K562 (cell line): ENCODE measurements at regions not wholly inside any gene's neighbourhood (a gene's known extent, or its start where the extent isn't known, plus 50 kb on each side); places are given as distances from the start of the nearest gene placed in this dataset.

ENCODE experiments used
- ATAC-seq: fragments of 200-7000 bp; cut with Tn5 transposase; 3 replicates; pipeline ENCODE4 v1.9.1; 2020; ENCODE audit warnings: moderate library complexity
- BruUV-seq: library from RNA; stranded (reverse); fragments of 400-500 nt; replicated peaks from 2 replicates; lab custom pipeline; 2021; lab: Mats Ljungman, UMichigan
- CTCF ChIA-PET: fragments of 300-600 bp; formaldehyde crosslinking; extraction: SDS; loops from one replicate; lab custom pipeline; 2021; ENCODE audit warnings: low intra/inter-chr PET ratio; lab: Yijun Ruan, JAX
- POLR2A ChIA-PET: fragments of 300-600, 350-650 bp; sonication (Branson Sonifier 250); formaldehyde crosslinking; extraction: SDS; loops from one replicate; lab custom pipeline; 2021; ENCODE audit warnings: antibody characterized with exemption, inconsistent platforms; lab: Yijun Ruan, JAX
- DNase-seq, 4 experiments: peaks; one replicate each; pipeline versions ENCODE4 v3.0.0 to v3.0.0-alpha.2; 2011 to 2018; ENCODE audit warnings: low spot score in 3 of 4, mixed read lengths in 3 of 4; ENCODE audit errors: extremely low read depth in 1 of 4
- FAIRE-seq: peaks from 2 replicates; lab custom pipeline; 2011; peaks lifted over from hg19 to GRCh38; lab: Jason Lieb, UNC
- H2AFZ ChIP-seq: 2 replicates; pipeline ENCODE4 v1.6.0; 2011; ENCODE audit warnings: low read depth, low read length, control low read depth, inconsistent platforms
- H3K27ac ChIP-seq: fragments of 200-600 bp; 3 replicates; pipeline ENCODE4 v1.8.0; 2011; ENCODE audit warnings: low read depth, mild to moderate bottlenecking, control low read depth, inconsistent platforms, low read length, moderate library complexity, mixed read lengths; ENCODE audit errors: extremely low read depth
- H3K27me3 ChIP-seq, 2 experiments: fragments of 300-600 bp in 1 of 2; 2 replicates in 1 of 2; 3 replicates in 1 of 2; pipeline versions ENCODE4 v1.6.0 to v1.8.0; 2011; ENCODE audit warnings: inconsistent platforms in 2 of 2, low read length in 2 of 2, mild to moderate bottlenecking in 1 of 2, mixed read lengths in 1 of 2, moderate library complexity in 1 of 2; ENCODE audit not compliant: control insufficient read depth in 2 of 2, insufficient read depth in 2 of 2
- H3K36me3 ChIP-seq: fragments of 300-600 bp; 3 replicates; pipeline ENCODE4 v1.8.0; 2011; ENCODE audit warnings: mild to moderate bottlenecking, low read length, inconsistent platforms; ENCODE audit not compliant: control insufficient read depth, insufficient read depth
- H3K4me1 ChIP-seq, 2 experiments: fragments of 200-600 bp in 1 of 2; replicated peaks in 1 of 2; 2 replicates in 1 of 2; 3 replicates in 1 of 2; pipeline versions ENCODE4 v1.5.1 to v1.8.0; 2011; ENCODE audit warnings: inconsistent platforms in 2 of 2, low read length in 2 of 2, mild to moderate bottlenecking in 1 of 2, mixed read lengths in 1 of 2, moderate library complexity in 1 of 2; ENCODE audit not compliant: control insufficient read depth in 2 of 2, insufficient read depth in 2 of 2
- H3K4me2 ChIP-seq: 2 replicates; pipeline ENCODE4 v1.6.1; 2011; ENCODE audit warnings: low read length, control low read depth, inconsistent platforms, mixed read lengths; ENCODE audit not compliant: insufficient read depth
- H3K4me3 ChIP-seq: fragments of 200-600 bp; sonication (generic), shearing (Covaris generic); 2 replicates; pipeline ENCODE4 v1.5.1; 2016; ENCODE audit warnings: control low read depth, inconsistent platforms
- H3K79me2 ChIP-seq: fragments of 200-600 bp; 3 replicates; pipeline ENCODE4 v1.8.0; 2011; ENCODE audit warnings: low read length, inconsistent platforms; ENCODE audit not compliant: control insufficient read depth, insufficient read depth
- H3K9ac ChIP-seq, 2 experiments: 2 replicates each; pipeline versions ENCODE4 v1.6.0 to v1.6.1; 2011; ENCODE audit warnings: low read depth in 2 of 2, low read length in 2 of 2, control low read depth in 1 of 2, inconsistent platforms in 1 of 2, mild to moderate bottlenecking in 1 of 2, mixed read lengths in 1 of 2; ENCODE audit not compliant: insufficient read depth in 1 of 2
- H3K9me1 ChIP-seq: one replicate; pipeline ENCODE4 v1.6.0; 2011; ENCODE audit warnings: inconsistent platforms, mild to moderate bottlenecking, low read length, moderate library complexity; ENCODE audit not compliant: control insufficient read depth, insufficient read depth
- H3K9me3 ChIP-seq: replicated peaks from 2 replicates; pipeline ENCODE4 v1.5.1; 2011; ENCODE audit warnings: low read depth, low read length, inconsistent platforms; ENCODE audit not compliant: control insufficient read depth, insufficient read depth
- H4K20me1 ChIP-seq: replicated peaks from 2 replicates; pipeline ENCODE4 v1.6.1; 2011; ENCODE audit warnings: low read length, inconsistent platforms, mixed read lengths; ENCODE audit not compliant: control insufficient read depth, insufficient read depth
- EHMT2 ChIP-seq: fragments of 450-650 bp; IDR thresholded peaks from 2 replicates; pipeline ENCODE4 v1.6.1; 2018; ENCODE audit warnings: antibody characterized with exemption
- MCM5 ChIP-seq: fragments of 450-650 bp; IDR thresholded peaks from 2 replicates; pipeline ENCODE4 v1.6.1; 2016; ENCODE audit warnings: low read depth
- U2AF1 ChIP-seq: fragments of 200-400 bp; formaldehyde crosslinking; optimal IDR thresholded peaks from 2 replicates; pipeline ENCODE3; 2017; ENCODE audit warnings: mild to moderate bottlenecking, low read depth, low read length, moderate library complexity
- ZNF717 ChIP-seq: fragments of 250-450 bp; sonication (Bioruptor Pico); IDR thresholded peaks from 2 replicates; pipeline ENCODE4 v1.5.0; 2021
- WGBS: fragments of 100-300 bp; shearing (Covaris generic); methylation state at CpG from one replicate; pipeline ENCODE4 v1.1.6; 2016; ENCODE audit warnings: low coverage, mixed read lengths; ENCODE audit not compliant: insufficient coverage; ENCODE audit errors: missing lambda C conversion rate; 5-methylcytosine and 5-hydroxymethylcytosine counted together
- in situ Hi-C: fragments of 300-500 bp; cut with MboI; formaldehyde crosslinking; loops from 4 replicates; pipeline ENCODE4 v1.15.0; 2018; ENCODE audit warnings: inconsistent platforms, mixed read lengths
- intact Hi-C: fragments of 100-400 bp; cut with micrococcal nuclease; formaldehyde crosslinking; loops from 2 replicates; pipeline ENCODE4 v1.14.2; 2022
- TF ChIP-seq, protein P1 (sequence below): fragments of 250-450 bp; sonication (Bioruptor Pico); IDR thresholded peaks from 2 replicates; pipeline ENCODE4 v1.8.0; 2022; ENCODE audit warnings: moderate library complexity, mild to moderate bottlenecking, inconsistent platforms
- TF ChIP-seq, protein P2 (sequence below): fragments of 450-650 bp; IDR thresholded peaks from 2 replicates; pipeline ENCODE4 v1.6.1; 2016; ENCODE audit warnings: mild to moderate bottlenecking, moderate library complexity
- TF ChIP-seq, protein P3 (sequence below): sonication (generic); formaldehyde crosslinking; IDR thresholded peaks from 2 replicates; pipeline ENCODE4 v1.4.0; 2020; ENCODE audit warnings: mild to moderate bottlenecking, missing genetic modification reagents

DNA sequence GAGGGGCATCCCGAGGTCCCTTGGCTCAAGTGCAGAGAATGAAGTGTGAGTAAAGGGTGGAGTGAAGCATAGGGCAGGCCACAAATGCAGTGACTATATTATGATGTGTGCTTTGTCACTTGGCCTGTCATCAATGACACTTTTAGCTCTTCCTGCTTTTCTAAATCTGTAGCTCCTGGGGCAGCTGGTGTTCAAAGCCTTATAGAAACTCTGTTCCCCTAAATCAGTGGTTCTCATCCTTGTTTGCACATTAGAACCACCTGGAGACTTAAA is 135.6 kb upstream of the LGALSL start:
- no peak for FAIRE-seq
- no peak overlapping the region for H3K4me3 ChIP-seq
- no peak overlapping the region for H3K4me2 ChIP-seq
- H3K79me2 ChIP-seq = no peaks in the 10 kb centered on the region
- ChIA-PET POLR2A (interaction anchor here (1.2 to 1.5 kb wide), 2 partner anchors 9 to 10 kb away, joined by 3 to 5 read pairs; no protein-coding TSS in a partner anchor), CTCF (no interaction called here)
- H3K36me3 ChIP-seq = no peaks in the 10 kb centered on the region
- no peak overlapping the region for H2AFZ ChIP-seq
- no peak for DNase-seq
- no peak for ATAC-seq
- no peaks in the 10 kb centered on the region for H3K9me1 ChIP-seq
- no TSS peak for BruUV-seq
- 0 out of 2 replicates have a peak, but pooled peaks cover 4% of the 10 kb centered on the region for H4K20me1 ChIP-seq
- in situ Hi-C loops = no loop called here
- peaks cover 31 to 43% of the 10 kb centered on the region in 2 experiments for H3K27me3 ChIP-seq
- H3K4me1 ChIP-seq = peaks cover 0 to 1% of the 10 kb centered on the region in 2 experiments; a peak in 2 of 5 replicates
- H3K9me3 ChIP-seq = no peaks in the 10 kb centered on the region
- no peak overlapping the region for H3K9ac ChIP-seq
- intact Hi-C loops = loop anchor here (10.0 kb wide), 2 partner anchors 104 to 134 kb away; no protein-coding TSS in a partner anchor
- H3K27ac ChIP-seq = no peak overlapping the region
- WGBS = 0% methylated on average over 1 of the region's 1 CpG
- TF ChIP-seq, protein P1, sequence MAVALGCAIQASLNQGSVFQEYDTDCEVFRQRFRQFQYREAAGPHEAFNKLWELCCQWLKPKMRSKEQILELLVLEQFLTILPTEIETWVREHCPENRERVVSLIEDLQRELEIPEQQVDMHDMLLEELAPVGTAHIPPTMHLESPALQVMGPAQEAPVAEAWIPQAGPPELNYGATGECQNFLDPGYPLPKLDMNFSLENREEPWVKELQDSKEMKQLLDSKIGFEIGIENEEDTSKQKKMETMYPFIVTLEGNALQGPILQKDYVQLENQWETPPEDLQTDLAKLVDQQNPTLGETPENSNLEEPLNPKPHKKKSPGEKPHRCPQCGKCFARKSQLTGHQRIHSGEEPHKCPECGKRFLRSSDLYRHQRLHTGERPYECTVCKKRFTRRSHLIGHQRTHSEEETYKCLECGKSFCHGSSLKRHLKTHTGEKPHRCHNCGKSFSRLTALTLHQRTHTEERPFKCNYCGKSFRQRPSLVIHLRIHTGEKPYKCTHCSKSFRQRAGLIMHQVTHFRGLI (CRISPR knock-in tag) = no peak
- TF ChIP-seq, protein P2, sequence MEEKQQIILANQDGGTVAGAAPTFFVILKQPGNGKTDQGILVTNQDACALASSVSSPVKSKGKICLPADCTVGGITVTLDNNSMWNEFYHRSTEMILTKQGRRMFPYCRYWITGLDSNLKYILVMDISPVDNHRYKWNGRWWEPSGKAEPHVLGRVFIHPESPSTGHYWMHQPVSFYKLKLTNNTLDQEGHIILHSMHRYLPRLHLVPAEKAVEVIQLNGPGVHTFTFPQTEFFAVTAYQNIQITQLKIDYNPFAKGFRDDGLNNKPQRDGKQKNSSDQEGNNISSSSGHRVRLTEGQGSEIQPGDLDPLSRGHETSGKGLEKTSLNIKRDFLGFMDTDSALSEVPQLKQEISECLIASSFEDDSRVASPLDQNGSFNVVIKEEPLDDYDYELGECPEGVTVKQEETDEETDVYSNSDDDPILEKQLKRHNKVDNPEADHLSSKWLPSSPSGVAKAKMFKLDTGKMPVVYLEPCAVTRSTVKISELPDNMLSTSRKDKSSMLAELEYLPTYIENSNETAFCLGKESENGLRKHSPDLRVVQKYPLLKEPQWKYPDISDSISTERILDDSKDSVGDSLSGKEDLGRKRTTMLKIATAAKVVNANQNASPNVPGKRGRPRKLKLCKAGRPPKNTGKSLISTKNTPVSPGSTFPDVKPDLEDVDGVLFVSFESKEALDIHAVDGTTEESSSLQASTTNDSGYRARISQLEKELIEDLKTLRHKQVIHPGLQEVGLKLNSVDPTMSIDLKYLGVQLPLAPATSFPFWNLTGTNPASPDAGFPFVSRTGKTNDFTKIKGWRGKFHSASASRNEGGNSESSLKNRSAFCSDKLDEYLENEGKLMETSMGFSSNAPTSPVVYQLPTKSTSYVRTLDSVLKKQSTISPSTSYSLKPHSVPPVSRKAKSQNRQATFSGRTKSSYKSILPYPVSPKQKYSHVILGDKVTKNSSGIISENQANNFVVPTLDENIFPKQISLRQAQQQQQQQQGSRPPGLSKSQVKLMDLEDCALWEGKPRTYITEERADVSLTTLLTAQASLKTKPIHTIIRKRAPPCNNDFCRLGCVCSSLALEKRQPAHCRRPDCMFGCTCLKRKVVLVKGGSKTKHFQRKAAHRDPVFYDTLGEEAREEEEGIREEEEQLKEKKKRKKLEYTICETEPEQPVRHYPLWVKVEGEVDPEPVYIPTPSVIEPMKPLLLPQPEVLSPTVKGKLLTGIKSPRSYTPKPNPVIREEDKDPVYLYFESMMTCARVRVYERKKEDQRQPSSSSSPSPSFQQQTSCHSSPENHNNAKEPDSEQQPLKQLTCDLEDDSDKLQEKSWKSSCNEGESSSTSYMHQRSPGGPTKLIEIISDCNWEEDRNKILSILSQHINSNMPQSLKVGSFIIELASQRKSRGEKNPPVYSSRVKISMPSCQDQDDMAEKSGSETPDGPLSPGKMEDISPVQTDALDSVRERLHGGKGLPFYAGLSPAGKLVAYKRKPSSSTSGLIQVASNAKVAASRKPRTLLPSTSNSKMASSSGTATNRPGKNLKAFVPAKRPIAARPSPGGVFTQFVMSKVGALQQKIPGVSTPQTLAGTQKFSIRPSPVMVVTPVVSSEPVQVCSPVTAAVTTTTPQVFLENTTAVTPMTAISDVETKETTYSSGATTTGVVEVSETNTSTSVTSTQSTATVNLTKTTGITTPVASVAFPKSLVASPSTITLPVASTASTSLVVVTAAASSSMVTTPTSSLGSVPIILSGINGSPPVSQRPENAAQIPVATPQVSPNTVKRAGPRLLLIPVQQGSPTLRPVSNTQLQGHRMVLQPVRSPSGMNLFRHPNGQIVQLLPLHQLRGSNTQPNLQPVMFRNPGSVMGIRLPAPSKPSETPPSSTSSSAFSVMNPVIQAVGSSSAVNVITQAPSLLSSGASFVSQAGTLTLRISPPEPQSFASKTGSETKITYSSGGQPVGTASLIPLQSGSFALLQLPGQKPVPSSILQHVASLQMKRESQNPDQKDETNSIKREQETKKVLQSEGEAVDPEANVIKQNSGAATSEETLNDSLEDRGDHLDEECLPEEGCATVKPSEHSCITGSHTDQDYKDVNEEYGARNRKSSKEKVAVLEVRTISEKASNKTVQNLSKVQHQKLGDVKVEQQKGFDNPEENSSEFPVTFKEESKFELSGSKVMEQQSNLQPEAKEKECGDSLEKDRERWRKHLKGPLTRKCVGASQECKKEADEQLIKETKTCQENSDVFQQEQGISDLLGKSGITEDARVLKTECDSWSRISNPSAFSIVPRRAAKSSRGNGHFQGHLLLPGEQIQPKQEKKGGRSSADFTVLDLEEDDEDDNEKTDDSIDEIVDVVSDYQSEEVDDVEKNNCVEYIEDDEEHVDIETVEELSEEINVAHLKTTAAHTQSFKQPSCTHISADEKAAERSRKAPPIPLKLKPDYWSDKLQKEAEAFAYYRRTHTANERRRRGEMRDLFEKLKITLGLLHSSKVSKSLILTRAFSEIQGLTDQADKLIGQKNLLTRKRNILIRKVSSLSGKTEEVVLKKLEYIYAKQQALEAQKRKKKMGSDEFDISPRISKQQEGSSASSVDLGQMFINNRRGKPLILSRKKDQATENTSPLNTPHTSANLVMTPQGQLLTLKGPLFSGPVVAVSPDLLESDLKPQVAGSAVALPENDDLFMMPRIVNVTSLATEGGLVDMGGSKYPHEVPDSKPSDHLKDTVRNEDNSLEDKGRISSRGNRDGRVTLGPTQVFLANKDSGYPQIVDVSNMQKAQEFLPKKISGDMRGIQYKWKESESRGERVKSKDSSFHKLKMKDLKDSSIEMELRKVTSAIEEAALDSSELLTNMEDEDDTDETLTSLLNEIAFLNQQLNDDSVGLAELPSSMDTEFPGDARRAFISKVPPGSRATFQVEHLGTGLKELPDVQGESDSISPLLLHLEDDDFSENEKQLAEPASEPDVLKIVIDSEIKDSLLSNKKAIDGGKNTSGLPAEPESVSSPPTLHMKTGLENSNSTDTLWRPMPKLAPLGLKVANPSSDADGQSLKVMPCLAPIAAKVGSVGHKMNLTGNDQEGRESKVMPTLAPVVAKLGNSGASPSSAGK = no peak
- TF ChIP-seq, protein P3, sequence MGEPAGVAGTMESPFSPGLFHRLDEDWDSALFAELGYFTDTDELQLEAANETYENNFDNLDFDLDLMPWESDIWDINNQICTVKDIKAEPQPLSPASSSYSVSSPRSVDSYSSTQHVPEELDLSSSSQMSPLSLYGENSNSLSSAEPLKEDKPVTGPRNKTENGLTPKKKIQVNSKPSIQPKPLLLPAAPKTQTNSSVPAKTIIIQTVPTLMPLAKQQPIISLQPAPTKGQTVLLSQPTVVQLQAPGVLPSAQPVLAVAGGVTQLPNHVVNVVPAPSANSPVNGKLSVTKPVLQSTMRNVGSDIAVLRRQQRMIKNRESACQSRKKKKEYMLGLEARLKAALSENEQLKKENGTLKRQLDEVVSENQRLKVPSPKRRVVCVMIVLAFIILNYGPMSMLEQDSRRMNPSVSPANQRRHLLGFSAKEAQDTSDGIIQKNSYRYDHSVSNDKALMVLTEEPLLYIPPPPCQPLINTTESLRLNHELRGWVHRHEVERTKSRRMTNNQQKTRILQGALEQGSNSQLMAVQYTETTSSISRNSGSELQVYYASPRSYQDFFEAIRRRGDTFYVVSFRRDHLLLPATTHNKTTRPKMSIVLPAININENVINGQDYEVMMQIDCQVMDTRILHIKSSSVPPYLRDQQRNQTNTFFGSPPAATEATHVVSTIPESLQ (CRISPR knock-in tag) = no peak
- no peak for TF ChIP-seq U2AF1
- no peak for TF ChIP-seq EHMT2
- no peak for TF ChIP-seq ZNF717
- TF ChIP-seq MCM5 = no peak
